ENCODE measurements at regions not wholly inside any gene's neighbourhood (a gene's known extent, or its start where the extent isn't known, plus 50 kb on each side); places are given as distances from the start of the nearest gene placed in this dataset.

DNA sequence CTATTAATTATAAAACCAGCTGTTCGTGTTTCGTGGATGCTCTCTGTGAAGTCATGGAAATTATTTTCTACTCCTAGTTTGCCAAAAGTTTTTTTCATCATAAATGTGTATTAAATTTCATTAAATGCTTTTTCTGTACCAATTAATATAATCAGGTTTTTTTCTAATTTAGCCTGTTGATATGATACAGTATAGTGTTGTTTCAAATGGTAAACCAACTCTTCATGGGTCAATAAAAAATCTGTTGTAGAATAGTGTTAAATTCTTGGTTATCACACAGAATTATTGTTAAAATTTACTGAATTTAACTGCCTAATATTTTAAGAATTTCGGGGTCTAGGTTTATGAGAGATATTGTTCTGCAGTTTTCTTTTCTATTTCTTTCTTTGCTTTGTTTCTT, 505.9 kb upstream of the MANEA start:
- no peak overlapping the region for H3K27ac ChIP-seq
- no peaks in the 10 kb centered on the region for H3K36me3 ChIP-seq
- TF ChIP-seq, protein P1, sequence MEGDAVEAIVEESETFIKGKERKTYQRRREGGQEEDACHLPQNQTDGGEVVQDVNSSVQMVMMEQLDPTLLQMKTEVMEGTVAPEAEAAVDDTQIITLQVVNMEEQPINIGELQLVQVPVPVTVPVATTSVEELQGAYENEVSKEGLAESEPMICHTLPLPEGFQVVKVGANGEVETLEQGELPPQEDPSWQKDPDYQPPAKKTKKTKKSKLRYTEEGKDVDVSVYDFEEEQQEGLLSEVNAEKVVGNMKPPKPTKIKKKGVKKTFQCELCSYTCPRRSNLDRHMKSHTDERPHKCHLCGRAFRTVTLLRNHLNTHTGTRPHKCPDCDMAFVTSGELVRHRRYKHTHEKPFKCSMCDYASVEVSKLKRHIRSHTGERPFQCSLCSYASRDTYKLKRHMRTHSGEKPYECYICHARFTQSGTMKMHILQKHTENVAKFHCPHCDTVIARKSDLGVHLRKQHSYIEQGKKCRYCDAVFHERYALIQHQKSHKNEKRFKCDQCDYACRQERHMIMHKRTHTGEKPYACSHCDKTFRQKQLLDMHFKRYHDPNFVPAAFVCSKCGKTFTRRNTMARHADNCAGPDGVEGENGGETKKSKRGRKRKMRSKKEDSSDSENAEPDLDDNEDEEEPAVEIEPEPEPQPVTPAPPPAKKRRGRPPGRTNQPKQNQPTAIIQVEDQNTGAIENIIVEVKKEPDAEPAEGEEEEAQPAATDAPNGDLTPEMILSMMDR (IDR thresholded peaks at IDR 0.05), result no peak
- no peak for TF ChIP-seq POLR2A (IDR thresholded peaks at IDR 0.05)
- H3K9me3 ChIP-seq, result no peaks in the 10 kb centered on the region
- no peak overlapping the region for H3K4me3 ChIP-seq
- no peaks in the 10 kb centered on the region for H3K27me3 ChIP-seq
- no peaks in the 10 kb centered on the region for H3K4me1 ChIP-seq
- DNase-seq, result no peak

DNA sequence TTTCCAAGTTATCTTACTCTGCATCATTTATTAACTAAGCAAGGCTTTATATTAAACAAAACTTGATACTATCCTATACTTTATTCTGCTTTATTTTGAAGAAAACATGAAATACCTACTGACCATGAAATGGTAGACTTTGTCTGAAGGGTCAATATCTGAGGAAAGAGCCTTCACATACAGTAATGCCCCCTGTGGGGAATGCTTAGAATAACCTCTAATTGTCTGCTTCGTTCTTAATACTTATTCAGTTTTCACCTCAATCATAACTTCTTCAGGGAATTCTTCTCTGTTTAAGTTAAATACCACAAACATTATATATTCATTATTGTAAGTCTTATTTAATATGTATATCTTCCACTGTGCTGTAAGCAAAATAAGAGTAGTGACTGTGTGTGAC, 498.9 kb upstream of the MANEA start:
- no peak for DNase-seq
- Histone ChIP-seq H3K36me3 (no peaks in the 10 kb centered on the region), H3K9me3 (no peaks in the 10 kb centered on the region), H3K27ac (no peak overlapping the region), H3K27me3 (no peaks in the 10 kb centered on the region), H3K4me3 (no peak overlapping the region), H3K4me1 (no peaks in the 10 kb centered on the region)
- TF ChIP-seq, protein P1 (IDR thresholded peaks at IDR 0.05), result no peak
- no peak for TF ChIP-seq POLR2A (IDR thresholded peaks at IDR 0.05)

DNA sequence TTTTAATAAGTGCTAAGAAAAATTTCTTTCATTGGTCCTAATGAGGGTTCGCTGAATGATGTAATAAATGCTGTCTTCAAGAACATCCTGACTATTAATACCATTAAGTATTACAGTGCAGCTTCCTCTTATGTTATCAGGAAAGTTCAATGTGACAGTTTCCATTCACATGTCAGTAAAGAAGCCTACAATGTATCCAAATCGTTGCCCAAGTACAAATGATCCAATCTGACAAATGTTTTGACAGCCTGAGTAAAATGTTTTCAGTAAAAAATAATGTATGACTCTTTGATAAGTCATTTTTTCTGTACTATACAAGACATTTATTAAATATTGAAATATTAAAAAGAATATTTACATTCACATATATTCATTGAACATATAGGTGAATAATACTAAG, 496.1 kb upstream of the MANEA start:
- H3K4me3 ChIP-seq, result no peak overlapping the region
- no peaks in the 10 kb centered on the region for H3K36me3 ChIP-seq
- DNase-seq, result no peak
- H3K27me3 ChIP-seq, result no peaks in the 10 kb centered on the region
- H3K4me1 ChIP-seq, result no peaks in the 10 kb centered on the region
- no peak overlapping the region for H3K27ac ChIP-seq
- TF ChIP-seq POLR2A (IDR thresholded peaks at IDR 0.05), result no peak
- TF ChIP-seq, protein P1 (IDR thresholded peaks at IDR 0.05), result no peak
- H3K9me3 ChIP-seq, result no peaks in the 10 kb centered on the region

DNA sequence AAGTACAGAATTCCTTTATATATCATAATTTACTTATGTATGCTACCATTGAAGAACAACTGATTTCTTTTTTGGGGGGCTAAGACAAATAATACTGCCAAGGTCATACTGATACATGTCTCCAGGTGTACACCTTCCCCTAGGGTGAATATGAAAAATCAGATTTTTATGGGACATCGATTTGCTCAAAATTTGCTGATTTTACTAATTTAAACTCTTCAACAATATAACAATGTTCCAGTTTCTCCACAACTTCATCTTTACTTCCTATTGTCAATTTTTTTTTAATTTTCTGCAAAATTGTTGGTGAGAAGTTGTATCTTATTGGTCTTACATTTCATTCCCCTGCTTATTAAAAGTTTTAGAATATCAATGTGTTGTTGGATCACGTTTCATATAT, 495.4 kb upstream of the MANEA start:
- no peak for DNase-seq
- TF ChIP-seq, protein P1 (IDR thresholded peaks at IDR 0.05), result no peak
- no peak overlapping the region for H3K27ac ChIP-seq
- no peaks in the 10 kb centered on the region for H3K36me3 ChIP-seq
- no peaks in the 10 kb centered on the region for H3K4me1 ChIP-seq
- H3K9me3 ChIP-seq, result no peaks in the 10 kb centered on the region
- H3K27me3 ChIP-seq, result no peaks in the 10 kb centered on the region
- H3K4me3 ChIP-seq, result no peak overlapping the region

DNA sequence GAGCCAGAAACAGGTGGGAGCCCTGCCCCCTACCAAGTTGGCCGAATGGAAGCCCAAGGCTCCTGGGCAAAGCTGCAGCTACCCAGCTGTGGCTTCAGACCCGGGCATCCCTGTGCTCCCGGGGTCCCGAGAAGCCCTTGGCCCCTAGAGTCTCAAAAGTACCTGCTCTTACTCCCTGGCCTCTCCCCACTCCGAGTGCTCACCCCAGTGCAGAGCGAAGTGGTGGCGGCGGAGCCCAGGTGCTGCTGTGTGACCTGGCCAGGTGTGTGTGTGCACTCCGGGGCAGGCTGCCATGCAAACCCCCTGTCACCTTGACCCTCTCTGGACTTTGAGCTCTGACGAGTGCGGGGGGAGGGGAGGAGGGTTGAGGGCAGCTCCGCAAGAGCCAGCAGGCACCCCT, 493.8 kb upstream of the MANEA start:
- H3K27me3 ChIP-seq, result no peaks in the 10 kb centered on the region
- H3K4me3 ChIP-seq, result no peak overlapping the region
- no peaks in the 10 kb centered on the region for H3K4me1 ChIP-seq
- H3K27ac ChIP-seq, result no peak overlapping the region
- H3K36me3 ChIP-seq, result no peaks in the 10 kb centered on the region
- no peaks in the 10 kb centered on the region for H3K9me3 ChIP-seq
- DNase-seq, result peak in 1 of 3 donors; percentile 35
- TF ChIP-seq POLR2A (IDR thresholded peaks at IDR 0.05), result no peak
- TF ChIP-seq, protein P1 (IDR thresholded peaks at IDR 0.05), result no peak

DNA sequence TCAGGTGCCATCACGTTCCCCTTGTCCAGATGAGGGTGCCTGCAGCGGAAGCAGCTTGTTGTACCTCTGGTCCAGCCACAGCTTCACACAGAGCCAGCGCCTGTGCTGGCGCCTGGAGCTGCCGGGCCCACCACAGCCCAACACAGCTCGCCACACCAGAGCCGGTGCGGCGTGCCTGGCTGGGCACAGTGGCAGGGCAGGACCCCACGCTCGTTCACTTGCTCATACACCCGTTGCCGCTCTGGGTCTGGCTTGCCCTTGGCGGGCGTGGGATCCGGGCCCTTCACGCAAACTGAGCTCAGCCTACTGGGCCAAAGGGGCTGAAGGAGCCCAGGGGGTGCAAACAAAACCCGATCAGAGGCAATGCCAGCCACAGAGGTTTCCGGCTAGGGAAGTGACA, 492.5 kb upstream of the MANEA start:
- TF ChIP-seq, protein P1 (IDR thresholded peaks at IDR 0.05), result no peak
- no peak for TF ChIP-seq POLR2A (IDR thresholded peaks at IDR 0.05)
- Histone ChIP-seq H3K27me3 (no peaks in the 10 kb centered on the region), H3K36me3 (no peaks in the 10 kb centered on the region), H3K9me3 (no peaks in the 10 kb centered on the region), H3K4me1 (no peaks in the 10 kb centered on the region), H3K4me3 (no peak overlapping the region), H3K27ac (no peak overlapping the region)
- DNase-seq, result peak in 1 of 3 donors; percentile 41
